HPDE6-E6E7 (cell line): ENCODE measurements at regions not wholly inside any gene's neighbourhood (a gene's known extent, or its start where the extent isn't known, plus 50 kb on each side); places are given as distances from the start of the nearest gene placed in this dataset.
A peak's percentile ranks its signal among the peaks of the same experiment; 100 is the strongest.

ENCODE experiments used
- DNase-seq: peaks from one replicate; pipeline ENCODE4 v3.0.0; 2011; ENCODE audit warnings: missing footprints; ENCODE audit errors: extremely low spot score

- no peak for DNase-seq
Measured at GRCh38 chr2:133811409-133812125, 243.3 kb upstream of the NCKAP5 start.

- peak; percentile 52 for DNase-seq
Measured at GRCh38 chr2:133812826-133813617, 244.8 kb upstream of the NCKAP5 start.

GRCh38 chr2:133814890-133815289 is 246.6 kb upstream of the NCKAP5 start:
- no peak for DNase-seq

- no peak for DNase-seq
Measured at GRCh38 chr2:133816037-133816436, 247.8 kb upstream of the NCKAP5 start.

- peak; percentile 64 for DNase-seq
Measured at GRCh38 chr2:133817680-133818566, 249.7 kb upstream of the NCKAP5 start.

GRCh38 chr2:133818661-133819060 is 250.4 kb upstream of the NCKAP5 start:
- DNase-seq: no peak

GRCh38 chr2:133819906-133820305 is 251.6 kb upstream of the NCKAP5 start:
- no peak for DNase-seq

- DNase-seq: no peak
Measured at GRCh38 chr2:133821107-133821760, 253.0 kb upstream of the NCKAP5 start.

GRCh38 chr2:133822517-133823225 is 254.4 kb upstream of the NCKAP5 start:
- no peak for DNase-seq

GRCh38 chr2:133823226-133823550 is 254.9 kb upstream of the NCKAP5 start:
- no peak for DNase-seq

- DNase-seq: no peak
Measured at GRCh38 chr2:133824869-133825268, 256.6 kb upstream of the NCKAP5 start.

- DNase-seq: no peak
Measured at GRCh38 chr2:133825778-133826177, 257.5 kb upstream of the NCKAP5 start.

- DNase-seq: no peak
Measured at GRCh38 chr2:133828913-133829312, 260.6 kb upstream of the NCKAP5 start.

GRCh38 chr2:133829450-133830020 is 261.3 kb upstream of the NCKAP5 start:
- no peak for DNase-seq

- no peak for DNase-seq
Measured at GRCh38 chr2:133833746-133834145, 265.5 kb upstream of the NCKAP5 start.

- DNase-seq: no peak
Measured at GRCh38 chr2:133835821-133836619, 267.8 kb upstream of the NCKAP5 start.

GRCh38 chr2:133836691-133837345 is 268.6 kb upstream of the NCKAP5 start:
- DNase-seq: no peak

- DNase-seq: no peak
Measured at GRCh38 chr2:133837441-133838094, 269.3 kb upstream of the NCKAP5 start.
